ENCODE measurements at regions not wholly inside any gene's neighbourhood (a gene's known extent, or its start where the extent isn't known, plus 50 kb on each side); places are given as distances from the start of the nearest gene placed in this dataset.
"Not testable (repeated sequence)": the region's sequence is repeated elsewhere in the genome, so short reads cannot be mapped to it uniquely, and the experiment has no call there.

DNA sequence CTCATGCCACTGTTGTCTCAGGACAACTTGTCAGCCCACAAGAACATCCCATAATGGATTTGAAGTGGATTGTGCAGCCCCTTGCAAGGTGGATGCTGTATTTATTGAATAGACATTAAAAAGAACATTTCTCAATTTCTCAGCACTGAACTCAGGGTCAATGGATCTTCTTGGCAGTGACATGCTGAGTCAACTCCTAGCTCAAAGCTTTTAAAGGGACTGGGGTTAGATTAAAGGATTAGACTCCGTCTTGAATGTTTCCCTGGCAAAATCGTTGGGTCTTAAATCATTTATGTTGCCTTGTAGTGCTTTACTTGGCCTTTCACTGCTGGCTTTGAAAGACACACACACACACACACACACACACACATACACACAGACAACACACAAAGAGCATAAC lies 221.6 kb upstream of the PBX1 start:
- no peak for DNase-seq

DNA sequence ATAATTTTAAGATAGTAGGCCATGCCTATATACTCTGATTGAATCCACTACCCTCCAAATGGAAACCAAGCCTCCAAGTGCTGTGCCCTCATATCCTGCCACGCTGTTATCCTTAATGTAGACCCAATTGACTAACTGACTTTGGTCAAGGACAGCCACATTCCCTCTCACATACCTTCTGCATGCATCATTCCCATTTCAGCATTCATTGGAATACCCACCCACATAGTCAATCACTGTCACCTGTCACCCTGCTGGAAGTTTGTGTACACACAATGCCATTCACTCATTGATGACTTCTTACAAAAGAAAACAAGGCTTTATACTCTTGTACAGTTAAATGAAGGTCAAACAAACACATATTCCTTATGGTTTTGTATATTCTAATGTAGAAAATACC lies 221.1 kb upstream of the PBX1 start:
- DNase-seq = no peak

DNA sequence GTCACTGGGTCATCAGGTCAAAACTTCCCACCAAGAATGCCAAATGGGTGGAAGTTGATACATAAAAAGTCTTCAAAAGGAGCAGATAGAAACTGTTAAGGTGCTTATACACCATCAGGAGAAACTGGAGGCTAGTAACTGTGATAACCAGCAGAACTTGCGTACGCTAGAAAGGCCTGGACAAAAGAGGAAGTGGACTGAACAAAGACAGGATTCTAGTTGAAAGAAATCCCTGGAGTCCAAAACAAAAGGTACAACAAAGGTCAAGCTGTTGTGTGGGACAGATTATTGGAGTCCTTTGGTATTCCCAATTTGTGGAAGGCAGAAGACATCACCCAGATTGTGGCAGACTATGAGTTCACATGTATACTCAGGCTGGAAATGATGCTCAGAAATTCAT lies 215.8 kb upstream of the PBX1 start:
- no peak for DNase-seq

DNA sequence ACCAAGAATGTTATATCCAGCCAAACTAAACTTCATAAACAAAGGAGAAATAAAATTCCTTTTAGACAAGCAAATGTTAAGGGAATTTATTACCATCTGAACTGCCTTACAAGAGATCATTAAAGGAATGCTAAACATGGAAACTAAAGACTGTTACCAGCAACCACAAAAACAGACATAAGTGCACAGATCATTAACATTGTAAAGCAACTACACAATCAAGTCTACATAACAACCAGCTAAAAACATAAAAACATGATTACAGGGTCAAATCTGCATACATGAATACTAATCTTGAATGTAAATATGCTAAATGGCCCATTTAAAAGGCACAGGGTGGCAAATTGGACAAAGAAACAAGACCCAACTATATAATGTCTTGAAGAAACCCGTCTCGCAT lies 211.0 kb upstream of the PBX1 start:
- no peak for DNase-seq

DNA sequence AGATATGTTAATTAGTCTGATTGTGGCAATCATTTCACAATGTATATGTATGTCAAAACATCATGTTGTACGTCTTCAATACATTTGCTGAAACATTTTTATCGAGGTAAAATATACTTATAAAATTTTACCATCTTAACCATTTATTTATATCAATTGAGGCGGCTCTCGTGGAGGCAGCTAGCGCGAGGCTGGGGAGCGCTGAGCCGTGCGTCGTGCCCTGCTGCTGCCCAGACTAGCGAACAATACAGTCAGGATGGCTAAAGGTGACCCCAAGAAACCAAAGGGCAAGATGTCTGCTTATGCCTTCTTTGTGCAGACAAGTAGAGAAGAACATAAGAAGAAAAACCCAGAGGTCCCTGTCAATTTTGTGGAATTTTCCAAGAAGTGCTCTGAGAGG lies 202.5 kb upstream of the PBX1 start:
- DNase-seq = no peak

DNA sequence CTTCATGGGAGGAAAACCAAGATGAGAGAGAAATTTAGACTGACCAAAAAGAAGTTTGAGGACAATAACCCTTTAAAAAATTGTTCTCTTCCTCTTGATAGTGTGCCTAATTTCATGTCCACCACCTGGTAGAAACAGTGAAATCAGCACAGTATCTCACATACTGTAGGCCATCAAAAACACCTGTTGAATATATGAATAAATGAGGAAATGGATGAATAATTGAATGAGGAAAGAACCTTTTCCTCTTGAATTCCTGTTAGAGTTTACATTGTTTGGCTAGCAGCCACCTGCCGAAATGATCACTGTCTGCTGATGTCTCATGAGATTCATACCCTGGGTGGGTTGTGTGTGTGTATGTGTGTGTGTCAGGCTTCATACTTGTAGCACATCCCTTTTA lies 198.7 kb upstream of the PBX1 start:
- no peak for DNase-seq

DNA sequence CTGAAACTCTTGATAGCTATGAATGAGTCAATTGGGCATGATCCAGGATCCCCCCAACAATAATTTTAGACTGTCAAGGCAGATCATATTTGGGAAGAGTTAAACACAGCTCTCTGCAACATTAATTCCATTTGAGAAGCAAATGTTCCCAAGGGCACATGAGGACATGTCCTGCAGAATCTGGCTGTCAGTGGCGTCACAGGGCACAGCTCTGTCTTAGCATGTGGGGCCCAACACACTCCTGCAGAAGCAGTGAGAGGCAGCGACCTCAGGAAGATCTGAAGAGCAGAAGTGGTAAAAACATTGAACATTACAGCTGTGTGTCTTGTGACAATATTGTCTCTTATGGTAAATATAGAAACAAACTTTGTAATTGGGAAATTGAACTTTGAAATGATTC lies 197.1 kb upstream of the PBX1 start:
- DNase-seq = no peak

DNA sequence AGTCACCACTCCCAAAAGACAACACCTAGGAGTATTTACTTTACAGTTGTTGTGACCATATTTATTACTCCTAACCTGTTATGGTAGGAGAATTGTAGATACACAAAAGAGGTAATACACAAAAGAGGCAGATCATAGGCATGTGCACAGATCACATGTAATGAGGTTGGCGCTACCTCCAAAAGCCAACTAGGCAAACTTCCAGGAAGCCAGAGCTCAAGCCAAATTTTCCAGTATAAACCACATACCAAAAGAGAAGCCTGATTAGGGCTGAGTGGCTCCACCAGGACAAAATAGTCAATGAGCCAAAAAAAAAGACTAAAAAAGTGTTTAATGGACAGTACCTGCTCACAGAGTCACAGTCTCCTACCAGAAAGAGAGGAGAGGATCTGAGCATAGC lies 195.0 kb upstream of the PBX1 start:
- no peak for DNase-seq

DNA sequence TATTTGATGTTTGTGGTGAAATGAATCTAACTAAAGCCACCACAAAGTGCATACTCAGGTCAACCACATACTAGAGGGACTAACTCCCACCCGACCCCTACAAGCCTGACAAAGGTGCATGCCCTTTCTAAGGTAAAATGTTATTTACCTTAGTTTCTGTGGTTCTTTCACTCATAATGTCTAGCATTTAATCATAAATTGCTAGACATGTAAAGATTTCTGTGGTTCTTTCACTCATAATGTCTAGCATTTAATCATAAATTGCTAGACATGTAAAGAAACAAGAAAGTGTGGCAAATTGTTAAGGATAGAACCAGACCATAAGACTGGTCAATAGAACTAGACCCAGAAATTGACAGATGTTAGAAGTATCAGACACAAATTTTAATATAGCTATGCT lies 193.0 kb upstream of the PBX1 start:
- no peak for DNase-seq

DNA sequence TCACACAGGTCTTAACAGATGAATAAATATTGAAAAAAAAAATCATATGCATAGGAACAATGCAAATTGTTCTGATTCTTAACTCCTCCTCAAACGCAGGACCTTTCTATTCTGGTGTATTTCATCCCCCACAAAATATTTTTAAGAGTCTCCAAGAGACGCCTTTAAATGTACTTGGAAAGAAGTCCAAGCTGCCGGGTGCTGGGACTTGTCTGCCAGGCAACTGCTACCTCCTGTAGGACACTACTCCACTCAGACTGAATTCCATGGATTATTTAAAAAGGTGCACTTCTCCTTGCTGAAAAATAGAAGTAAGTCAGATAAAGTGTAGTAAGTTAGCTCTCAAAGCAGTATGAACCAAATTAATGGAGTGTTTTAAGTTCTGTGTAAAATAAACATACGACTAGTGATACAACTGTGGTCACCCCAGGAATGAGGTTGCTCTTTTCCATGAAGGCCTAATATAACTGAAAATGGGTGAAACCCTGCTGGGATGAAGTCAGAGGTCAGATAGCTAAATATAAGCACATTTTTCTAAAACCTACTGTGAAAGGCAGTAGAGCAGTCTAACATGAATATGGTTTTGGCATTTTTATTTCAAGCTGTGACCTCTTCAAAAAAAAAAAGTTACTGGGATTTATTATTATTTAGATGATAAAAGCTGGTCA lies 189.2 kb upstream of the PBX1 start:
- no peak for DNase-seq

DNA sequence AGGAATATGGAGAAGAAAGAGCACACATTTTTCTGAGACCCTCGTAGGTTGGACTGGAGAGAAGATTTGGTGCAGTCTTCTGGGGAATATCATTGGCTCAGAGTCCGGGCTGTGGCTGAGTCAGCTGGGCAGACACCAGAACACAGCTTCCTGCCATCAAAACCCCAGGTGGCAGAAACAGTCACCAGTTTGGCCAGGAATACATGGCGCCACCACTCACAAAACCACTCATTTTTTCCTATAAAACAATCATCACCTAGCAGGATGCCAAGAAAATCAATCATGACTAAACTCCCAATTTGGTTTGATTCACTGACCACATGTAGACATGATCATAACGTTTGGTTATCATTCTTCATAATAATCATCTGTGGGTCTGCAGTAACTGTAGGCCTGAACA lies 178.1 kb upstream of the PBX1 start:
- peak; percentile 21 for DNase-seq

DNA sequence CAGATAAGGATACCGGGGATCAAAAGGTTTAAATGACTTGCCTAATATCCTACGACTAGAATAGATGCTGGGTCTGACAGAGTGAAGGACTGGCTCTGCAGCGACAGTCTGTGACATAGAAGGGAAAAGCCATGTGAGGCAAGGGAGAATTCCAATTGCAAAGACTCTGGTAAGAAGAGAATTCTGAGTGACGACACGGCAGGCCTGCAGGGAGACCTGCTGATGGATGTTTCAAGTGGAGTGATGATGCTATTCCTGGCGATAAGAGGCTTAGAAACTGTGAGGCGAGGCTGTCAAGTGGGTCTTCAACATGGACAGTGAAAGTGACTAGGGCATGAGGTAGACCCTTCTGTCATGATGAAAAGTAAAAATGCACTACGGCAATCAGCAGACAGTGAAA lies 176.6 kb upstream of the PBX1 start:
- no peak for DNase-seq

DNA sequence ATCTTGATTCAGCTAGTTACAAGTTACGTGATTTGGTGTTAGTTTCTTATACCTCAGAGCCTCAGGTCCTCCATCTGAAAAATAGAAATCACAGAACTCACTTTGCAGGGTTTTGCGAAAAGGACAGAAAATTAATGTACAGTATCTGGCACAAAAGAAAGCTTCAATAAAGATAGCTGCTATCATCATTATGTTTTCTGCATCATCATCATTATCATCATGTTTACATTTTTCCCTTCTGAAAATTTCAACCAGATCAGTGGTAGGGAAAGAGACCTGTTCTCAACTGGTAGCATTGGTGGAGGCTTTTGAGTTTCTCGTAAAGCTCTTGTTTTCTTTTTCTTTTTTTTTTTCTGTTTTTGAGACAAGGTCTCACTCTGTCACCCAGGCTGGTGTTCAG lies 174.7 kb upstream of the PBX1 start:
- no peak for DNase-seq

DNA sequence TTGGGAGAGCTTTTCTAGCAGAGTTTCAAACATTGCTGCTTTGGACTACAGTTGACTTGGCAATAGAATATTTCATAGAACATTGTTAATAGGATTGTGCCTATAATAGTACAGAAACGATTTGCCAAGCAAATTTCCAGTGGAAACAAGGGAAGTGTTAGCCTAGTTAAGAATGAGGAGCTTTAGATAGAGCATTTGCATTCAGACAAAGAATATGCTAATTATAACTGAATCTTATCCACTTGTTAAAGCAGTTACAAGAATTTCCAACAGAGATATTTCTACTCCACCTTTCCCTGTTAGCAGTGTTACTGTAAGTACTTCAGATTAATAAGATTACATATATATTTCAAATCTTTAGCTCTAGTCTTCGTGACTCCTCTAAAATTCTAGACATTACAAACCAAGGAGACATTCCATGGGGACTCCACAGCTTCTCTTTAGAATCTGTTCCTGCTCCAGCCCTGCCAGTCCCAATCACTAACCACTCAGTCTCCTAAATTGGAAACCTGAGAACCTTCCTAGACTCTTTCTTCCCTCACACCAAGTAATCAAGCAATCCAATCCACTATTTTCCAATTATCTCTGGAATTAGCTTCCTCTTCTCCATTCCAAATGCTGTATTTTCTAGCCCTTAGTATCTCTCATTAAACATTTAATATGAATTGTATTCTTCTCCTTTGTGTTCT lies 141.8 kb upstream of the PBX1 start:
- no peak for DNase-seq

DNA sequence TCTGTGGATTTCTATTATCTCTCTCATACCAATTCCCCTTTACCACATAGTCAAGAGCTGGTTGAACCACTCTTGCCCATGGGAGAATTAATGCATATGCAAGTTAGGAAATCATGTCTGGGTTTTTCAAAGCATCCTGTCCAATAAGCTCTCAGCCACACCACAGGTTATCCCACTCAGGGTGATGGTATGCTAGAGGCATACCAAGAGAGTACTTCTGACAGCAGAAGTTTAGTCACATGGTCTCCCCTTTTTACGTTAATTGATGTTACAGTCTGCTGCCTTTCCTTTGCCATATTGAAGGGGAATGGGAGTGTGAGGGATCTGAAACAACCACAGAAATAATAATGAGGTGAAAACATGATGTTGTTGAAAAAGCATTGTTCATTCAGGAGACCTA lies 135.8 kb upstream of the PBX1 start:
- no peak for DNase-seq

DNA sequence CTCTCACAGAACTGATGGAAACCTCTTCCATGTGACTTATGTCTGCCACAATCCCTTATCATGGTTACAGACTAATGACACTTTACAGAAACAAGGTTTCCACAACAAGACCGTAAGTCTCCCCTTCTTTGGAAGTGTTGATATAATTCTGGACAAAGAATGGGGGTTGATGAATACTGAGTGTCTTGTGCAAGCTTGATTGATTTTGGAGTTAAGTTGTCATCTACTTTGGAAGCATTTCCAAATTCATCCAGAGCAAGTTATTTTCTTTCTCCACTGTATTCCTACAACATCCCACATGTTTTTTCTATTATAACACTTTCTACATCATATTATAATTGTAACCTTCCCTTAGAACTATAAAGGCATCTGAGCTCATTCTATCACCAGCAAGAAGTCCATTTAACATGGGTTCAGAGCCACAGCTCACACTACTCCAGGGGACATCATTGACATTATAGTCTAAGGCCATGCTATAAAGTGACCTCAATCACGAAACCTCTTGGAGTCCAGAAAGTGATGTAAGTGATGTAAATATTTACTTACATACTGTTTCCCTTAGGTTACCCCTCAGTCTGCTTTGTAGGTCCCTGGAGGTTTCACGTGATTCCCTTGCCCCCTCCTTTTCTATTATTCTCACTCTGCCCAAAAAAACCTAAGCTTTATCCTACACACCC lies 125.7 kb upstream of the PBX1 start:
- no peak for DNase-seq

DNA sequence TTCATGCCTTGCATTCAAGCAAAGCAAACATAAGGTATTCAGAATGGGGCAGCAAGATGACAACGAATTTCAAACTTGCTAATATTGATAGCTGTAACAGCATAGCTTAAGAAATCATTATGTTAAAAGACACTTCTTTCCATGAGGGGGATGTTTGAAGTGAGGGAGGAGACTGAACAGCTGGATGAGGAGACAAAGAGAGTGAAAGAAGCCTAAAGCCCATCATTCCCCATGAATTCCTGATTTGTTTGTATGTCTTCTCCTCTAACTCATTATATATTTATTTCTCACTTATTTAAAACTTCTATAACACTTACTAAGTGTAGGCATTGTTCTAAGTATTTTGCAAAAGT lies 125.2 kb upstream of the PBX1 start:
- DNase-seq = no peak

DNA sequence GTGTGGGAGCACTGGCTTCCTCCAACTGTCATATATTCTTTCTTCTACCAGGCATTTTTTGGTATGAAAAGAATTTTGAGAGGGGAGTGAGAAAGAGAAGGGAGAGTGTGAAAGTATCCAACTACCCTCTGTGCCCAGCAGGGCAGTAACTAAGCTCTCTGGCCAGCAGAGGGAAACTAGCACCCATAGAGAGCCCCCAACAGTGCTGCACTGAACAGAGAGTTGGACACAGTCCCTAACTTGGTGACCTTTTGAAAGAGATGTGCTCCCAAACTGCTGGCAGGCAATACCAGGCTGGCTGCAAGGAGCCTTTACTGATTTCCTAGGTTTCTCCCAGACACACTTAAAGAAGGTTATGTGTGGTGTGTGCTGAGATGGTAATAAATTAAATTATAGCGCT lies 118.8 kb upstream of the PBX1 start:
- peak; percentile 17 for DNase-seq

DNA sequence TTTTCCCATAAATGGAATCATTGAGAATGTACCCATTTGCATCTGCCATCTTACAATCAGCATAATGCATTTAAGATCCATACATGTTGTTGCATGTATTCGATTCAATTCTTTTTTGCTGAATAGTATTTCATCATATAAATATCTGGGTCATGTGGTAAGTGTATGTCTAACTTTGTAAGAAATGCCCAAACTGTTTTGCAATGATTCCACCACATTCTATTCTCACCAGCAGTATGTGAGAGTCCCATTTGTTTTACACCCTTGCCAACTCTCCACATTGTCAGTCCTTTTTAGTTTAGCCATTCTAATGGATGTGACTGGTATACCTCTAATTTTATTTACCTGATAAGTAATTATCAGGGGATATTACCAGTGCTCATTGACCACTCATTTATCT lies 115.8 kb upstream of the PBX1 start:
- no peak for DNase-seq

DNA sequence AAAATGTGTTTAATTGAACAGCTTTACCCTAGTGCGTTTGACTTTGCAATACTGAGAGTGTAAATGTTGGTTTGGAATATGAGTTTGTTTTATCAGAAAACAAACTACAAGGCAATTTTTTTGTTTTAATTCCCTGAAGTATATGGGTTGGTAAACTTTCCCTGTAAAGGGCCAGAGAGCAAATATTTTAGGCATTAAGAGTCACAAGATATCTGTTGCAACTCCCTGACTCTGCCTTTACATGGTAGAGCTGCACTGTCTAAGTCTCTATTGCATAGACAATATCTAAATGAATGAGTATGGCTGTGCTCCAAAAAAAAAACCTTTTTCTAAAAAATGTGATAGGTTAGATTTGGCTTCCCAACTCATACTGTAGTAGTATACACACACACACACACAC lies 115.1 kb upstream of the PBX1 start:
- DNase-seq = no peak

DNA sequence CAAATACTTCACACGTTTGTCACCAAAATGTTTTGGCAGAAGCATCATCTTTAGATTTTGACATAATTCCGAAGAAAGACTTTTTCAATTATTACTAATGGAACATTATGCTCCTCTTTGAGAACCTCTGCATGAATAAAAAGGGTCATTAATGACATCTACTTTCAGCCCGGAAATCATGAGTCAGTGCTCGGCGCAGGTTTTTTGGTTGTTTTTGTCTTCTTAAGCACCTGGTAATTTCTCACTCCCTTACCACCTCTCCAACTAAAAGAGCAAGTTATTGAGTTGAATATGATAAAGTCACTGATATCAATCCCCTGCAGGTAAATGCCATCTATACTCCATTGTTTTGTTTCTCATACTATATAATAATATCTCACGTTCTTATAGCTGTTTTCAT lies 113.0 kb upstream of the PBX1 start:
- DNase-seq = no peak

DNA sequence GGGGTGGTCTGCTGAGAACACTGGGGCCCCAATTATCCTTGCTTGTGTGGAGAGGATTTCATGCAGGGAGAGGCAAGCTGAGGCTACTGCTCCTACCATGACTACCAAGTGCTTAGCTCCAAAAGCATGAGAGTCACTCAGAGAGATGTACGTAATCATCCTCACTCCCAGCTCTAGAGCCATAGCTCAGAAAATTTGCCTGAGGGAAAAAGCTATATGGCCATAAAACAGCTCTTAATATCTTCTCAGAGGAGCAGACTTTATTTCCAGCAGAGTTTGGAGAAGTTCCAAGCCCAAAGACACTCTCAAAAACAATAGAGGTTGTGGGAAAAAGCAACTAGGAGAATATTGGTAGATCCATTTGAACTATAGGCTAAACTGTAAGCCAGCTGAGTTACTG lies 106.4 kb upstream of the PBX1 start:
- DNase-seq = no peak

DNA sequence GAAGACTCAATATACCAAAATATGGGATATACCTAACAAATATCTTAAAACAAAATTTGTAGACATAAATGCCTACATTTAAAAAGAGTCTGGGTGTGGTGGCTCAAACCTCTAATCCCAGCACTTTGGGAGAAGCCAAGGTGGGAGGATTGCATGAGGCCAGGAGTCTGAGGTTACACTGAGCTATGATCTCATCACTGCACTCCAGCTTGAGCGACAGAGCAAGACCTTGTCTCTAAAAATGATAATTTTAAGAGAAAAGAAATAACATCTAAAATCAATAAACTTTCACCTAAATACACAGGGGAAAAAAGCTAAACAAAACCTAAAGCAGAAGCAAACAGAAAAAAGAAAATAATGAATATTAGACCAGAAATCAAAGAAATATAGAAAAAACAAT lies 102.7 kb upstream of the PBX1 start:
- no peak for DNase-seq

DNA sequence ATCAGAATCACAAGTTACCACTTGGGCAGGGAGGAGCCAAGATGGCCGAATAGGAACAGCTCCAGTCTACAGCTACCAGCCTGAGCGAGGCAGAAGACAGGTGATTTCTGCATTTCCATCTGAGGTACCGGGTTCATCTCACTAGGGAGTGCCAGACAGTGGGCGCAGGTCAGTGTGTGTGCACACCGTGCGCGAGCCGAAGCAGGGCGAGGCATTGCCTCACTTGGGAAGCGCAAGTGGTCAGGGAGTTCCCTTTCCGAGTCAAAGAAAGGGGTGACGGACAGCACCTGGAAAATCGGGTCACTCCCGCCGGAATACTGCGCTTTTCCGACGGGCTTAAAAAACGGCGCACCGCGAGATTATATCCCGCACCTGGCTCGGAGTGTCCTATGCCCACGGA lies 99.8 kb upstream of the PBX1 start:
- not testable (repeated sequence) for DNase-seq

DNA sequence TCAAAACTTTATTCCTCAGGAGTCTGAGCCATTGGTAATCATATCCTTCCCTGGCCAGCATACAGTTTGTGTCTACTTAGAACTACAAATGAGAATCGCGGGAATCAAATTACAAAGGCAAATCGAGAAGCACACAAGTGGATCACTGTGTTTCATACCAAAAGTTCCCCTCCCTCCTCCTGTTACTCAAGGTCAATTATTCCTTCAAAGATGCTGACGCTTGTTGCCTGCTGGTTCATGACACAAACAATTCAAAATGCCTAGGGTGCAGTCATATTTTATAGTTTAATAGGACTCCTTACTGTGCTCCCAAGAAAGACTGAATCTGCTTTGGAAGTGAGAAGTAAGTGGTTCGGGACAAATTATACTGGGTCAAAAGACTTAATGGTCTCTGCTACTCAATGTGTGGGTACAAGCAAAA lies 93.0 kb upstream of the PBX1 start:
- no peak for DNase-seq

All from femur (tissue), 1 donor.